Neural cell (in vitro differentiated cells): ENCODE measurements at regions not wholly inside any gene's neighbourhood (a gene's known extent, or its start where the extent isn't known, plus 50 kb on each side); places are given as distances from the start of the nearest gene placed in this dataset.

Source experiments
- H2AFZ ChIP-seq: fragments of 200-600, 300-800 bp; sonication (generic), shearing (Covaris generic); 2 replicates; pipeline ENCODE4 v1.6.0; 2014; ENCODE audit warnings: low read depth, mild to moderate bottlenecking, antibody characterized with exemption, low read length, moderate library complexity
- H3F3A ChIP-seq: fragments of 200-600 bp; shearing (Covaris generic); 2 replicates; pipeline ENCODE4 v1.6.1; 2016; ENCODE audit warnings: mild to moderate bottlenecking, moderate library complexity, mixed read lengths, antibody characterized with exemption, low read length; ENCODE audit not compliant: insufficient read depth, poor library complexity, severe bottlenecking
- H3K27ac ChIP-seq: fragments of 200-600, 300-800 bp; sonication (generic), shearing (Covaris generic); 2 replicates; pipeline ENCODE4 v1.5.1; 2014; ENCODE audit warnings: mild to moderate bottlenecking, low read length, moderate library complexity
- H3K27me3 ChIP-seq: fragments of 300-800, 200-600 bp; sonication (generic), shearing (Covaris generic); 2 replicates; pipeline ENCODE4 v1.6.0; 2014; ENCODE audit warnings: mild to moderate bottlenecking, low read depth, low read length, moderate library complexity; ENCODE audit not compliant: insufficient read depth
- H3K36me3 ChIP-seq: fragments of 300-800, 200-600 bp; sonication (generic), shearing (Covaris generic); 2 replicates; pipeline ENCODE4 v1.5.1; 2014; ENCODE audit warnings: mild to moderate bottlenecking, antibody characterized with exemption, low read length, moderate library complexity; ENCODE audit not compliant: insufficient read depth
- H3K4me2 ChIP-seq: fragments of 300-800, 200-600 bp; sonication (generic), shearing (Covaris generic); 2 replicates; pipeline ENCODE4 v1.6.0; 2014; ENCODE audit warnings: mild to moderate bottlenecking, low read length
- H3K4me3 ChIP-seq: fragments of 300-800, 200-600 bp; sonication (generic), shearing (Covaris generic); 2 replicates; pipeline ENCODE4 v1.5.1; 2014; ENCODE audit warnings: mild to moderate bottlenecking, low read length, moderate library complexity
- H3K79me2 ChIP-seq: fragments of 200-600 bp; shearing (Covaris generic); replicated peaks from 2 replicates; pipeline ENCODE4 v1.6.0; 2014; ENCODE audit warnings: mild to moderate bottlenecking, low read length, moderate library complexity; ENCODE audit not compliant: insufficient read depth
- H3K9ac ChIP-seq: fragments of 300-800, 200-600 bp; sonication (generic), shearing (Covaris generic); 2 replicates; pipeline ENCODE4 v1.6.1; 2016; ENCODE audit warnings: mild to moderate bottlenecking, low read length, mixed read lengths
- H3K9me2 ChIP-seq: fragments of 200-600 bp; shearing (Covaris generic); 2 replicates; pipeline ENCODE4 v1.6.1; 2016; ENCODE audit warnings: mild to moderate bottlenecking, low read length, mixed read lengths; ENCODE audit not compliant: insufficient read depth
- H3K9me3 ChIP-seq: fragments of 200-600, 300-800 bp; sonication (generic), shearing (Covaris generic); 2 replicates; pipeline ENCODE4 v1.6.1; 2016; ENCODE audit warnings: mild to moderate bottlenecking, mixed run types, low read length, moderate library complexity, mixed read lengths
- H4K20me1 ChIP-seq: fragments of 200-600 bp; shearing (Covaris generic); 2 replicates; pipeline ENCODE4 v1.6.1; 2016; ENCODE audit warnings: mild to moderate bottlenecking, mixed run types; ENCODE audit not compliant: insufficient read depth
- CTCF ChIP-seq: fragments of 450-650 bp; IDR thresholded peaks from 2 replicates; pipeline ENCODE4 v1.5.1; 2014; ENCODE audit warnings: antibody characterized with exemption, mild to moderate bottlenecking, moderate library complexity; ENCODE audit not compliant: poor library complexity, severe bottlenecking
- EP300 ChIP-seq: fragments of 450-650 bp; conservative IDR thresholded peaks from 2 replicates; pipeline ENCODE4 v1.6.1; 2014; ENCODE audit warnings: antibody characterized with exemption, mild to moderate bottlenecking, moderate library complexity; ENCODE audit not compliant: poor library complexity, severe bottlenecking
- EZH2 ChIP-seq: fragments of 200-600, 300-800 bp; shearing (Covaris generic), sonication (generic); IDR thresholded peaks from 2 replicates; pipeline ENCODE4 v1.6.1; 2014; ENCODE audit warnings: antibody characterized with exemption, low read length, borderline replicate concordance, mild to moderate bottlenecking; ENCODE audit not compliant: insufficient read depth, poor library complexity, severe bottlenecking
- MXI1 ChIP-seq: fragments of 450-650 bp; conservative IDR thresholded peaks from 2 replicates; pipeline ENCODE4 v1.6.1; 2014; ENCODE audit warnings: antibody characterized with exemption, mild to moderate bottlenecking; ENCODE audit not compliant: poor library complexity, severe bottlenecking
- POLR2AphosphoS5 ChIP-seq: IDR thresholded peaks from 2 replicates; pipeline ENCODE4 v1.6.1; 2012
- RAD21 ChIP-seq: fragments of 450-650 bp; conservative IDR thresholded peaks from 2 replicates; pipeline ENCODE4 v1.6.1; 2014; ENCODE audit warnings: antibody characterized with exemption, mild to moderate bottlenecking, moderate library complexity
- REST ChIP-seq: IDR thresholded peaks from 2 replicates; pipeline ENCODE4 v1.6.1; 2012; ENCODE audit warnings: borderline replicate concordance
- SMC3 ChIP-seq: fragments of 450-650 bp; conservative IDR thresholded peaks from 2 replicates; pipeline ENCODE4 v1.6.1; 2014; ENCODE audit warnings: antibody characterized with exemption, mild to moderate bottlenecking, moderate library complexity; ENCODE audit not compliant: poor library complexity
- TAF1 ChIP-seq: IDR thresholded peaks from 2 replicates; pipeline ENCODE4 v1.6.1; 2012; ENCODE audit warnings: low read depth

- Histone ChIP-seq H3K9ac (no peak overlapping the region), H3K27me3 (no peaks in the 10 kb centered on the region), H3F3A (no peaks in the 10 kb centered on the region), H3K36me3 (no peaks in the 10 kb centered on the region), H3K9me3 (no peaks in the 10 kb centered on the region), H3K27ac (no peak overlapping the region), H3K79me2 (no peaks in the 10 kb centered on the region), H3K4me2 (no peak overlapping the region), H4K20me1 (no peaks in the 10 kb centered on the region), H3K4me3 (no peak overlapping the region), H2AFZ (no peak overlapping the region), H3K9me2 (no peaks in the 10 kb centered on the region)
- no peak for TF ChIP-seq POLR2AphosphoS5
- no peak for TF ChIP-seq RAD21
- TF ChIP-seq EZH2: no peak
- TF ChIP-seq MXI1: no peak
- no peak for TF ChIP-seq SMC3
- no peak for TF ChIP-seq CTCF
- TF ChIP-seq EP300: no peak
- TF ChIP-seq TAF1: no peak
- no peak for TF ChIP-seq REST
Observed at GRCh38 chr2:195003881-195004471, 653.0 kb upstream of the SLC39A10 start.

GRCh38 chr2:195001924-195002323 is 655.1 kb upstream of the SLC39A10 start:
- no peaks in the 10 kb centered on the region for H4K20me1 ChIP-seq
- no peak overlapping the region for H3K9ac ChIP-seq
- H2AFZ ChIP-seq: no peak overlapping the region
- no peak overlapping the region for H3K4me2 ChIP-seq
- no peaks in the 10 kb centered on the region for H3K27me3 ChIP-seq
- H3K4me3 ChIP-seq: no peak overlapping the region
- TF ChIP-seq EZH2: no peak
- no peak for TF ChIP-seq MXI1
- TF ChIP-seq TAF1: no peak
- TF ChIP-seq CTCF: no peak
- no peak for TF ChIP-seq POLR2AphosphoS5
- no peak for TF ChIP-seq REST
- no peak for TF ChIP-seq RAD21
- TF ChIP-seq SMC3: no peak
- TF ChIP-seq EP300: no peak
- H3F3A ChIP-seq: no peaks in the 10 kb centered on the region
- H3K27ac ChIP-seq: no peak overlapping the region
- no peaks in the 10 kb centered on the region for H3K36me3 ChIP-seq
- H3K9me2 ChIP-seq: no peaks in the 10 kb centered on the region
- no peaks in the 10 kb centered on the region for H3K79me2 ChIP-seq
- H3K9me3 ChIP-seq: no peaks in the 10 kb centered on the region
